COR-L47 (cell line): ENCODE measurements at regions not wholly inside any gene's neighbourhood (a gene's known extent, or its start where the extent isn't known, plus 50 kb on each side); places are given as distances from the start of the nearest gene placed in this dataset.

Experiments used
- DNase-seq: peaks from one replicate; lab custom pipeline; 2025; lab: John Stamatoyannopoulos, UW

DNA sequence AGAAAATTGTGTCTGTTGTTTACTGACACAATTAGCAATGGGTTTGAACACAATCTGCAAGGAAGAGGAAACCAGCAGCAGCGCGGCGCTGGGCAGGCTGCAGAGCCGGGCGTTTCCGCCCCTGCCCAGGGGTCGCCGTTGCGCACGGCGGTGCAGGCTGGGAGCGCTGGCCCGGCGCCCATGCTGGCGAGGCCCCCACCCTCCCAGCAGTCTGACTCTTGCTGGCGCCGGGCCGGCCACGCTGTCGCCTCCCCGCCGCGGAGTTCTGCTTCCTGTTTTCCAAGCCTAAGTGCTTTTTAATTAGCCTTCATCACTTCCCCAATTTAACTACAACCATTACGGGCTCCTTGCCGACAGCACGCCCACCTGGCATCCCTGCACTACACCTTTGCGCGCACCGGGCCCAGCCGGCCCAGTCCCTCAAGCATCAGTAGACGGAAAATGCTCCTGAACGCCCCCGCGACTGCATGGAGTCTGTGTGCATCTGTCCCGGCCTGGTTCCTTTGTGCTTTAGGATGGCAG lies 212.1 kb downstream of the GXYLT1 start:
- peak; percentile 98 for DNase-seq

DNA sequence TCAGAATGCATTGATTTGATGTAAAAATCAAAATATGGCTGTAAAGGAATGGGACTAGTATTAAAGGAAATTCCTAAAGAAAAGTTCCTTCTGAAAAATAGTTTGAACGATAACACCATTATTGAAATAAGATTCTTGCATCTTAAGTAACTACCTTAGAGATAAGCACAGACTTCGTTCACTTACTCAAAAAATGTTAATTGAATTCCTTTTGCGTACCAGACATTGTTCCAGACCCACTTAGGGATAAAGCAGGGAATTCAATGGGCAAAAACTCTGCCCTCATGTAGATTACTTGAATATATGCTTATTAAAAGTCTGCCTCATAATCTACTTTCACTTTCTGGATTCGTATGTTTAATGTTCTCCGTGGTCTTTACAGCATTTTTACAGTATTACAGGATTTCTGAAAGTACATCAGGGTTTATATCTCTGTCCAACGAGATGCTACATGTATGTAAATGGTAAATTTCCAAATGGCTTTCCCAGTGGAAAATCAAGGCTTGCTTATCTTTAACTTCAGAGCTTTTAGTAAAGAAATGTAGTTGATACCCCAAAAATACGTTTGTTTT lies 213.7 kb downstream of the GXYLT1 start:
- no peak for DNase-seq

DNA sequence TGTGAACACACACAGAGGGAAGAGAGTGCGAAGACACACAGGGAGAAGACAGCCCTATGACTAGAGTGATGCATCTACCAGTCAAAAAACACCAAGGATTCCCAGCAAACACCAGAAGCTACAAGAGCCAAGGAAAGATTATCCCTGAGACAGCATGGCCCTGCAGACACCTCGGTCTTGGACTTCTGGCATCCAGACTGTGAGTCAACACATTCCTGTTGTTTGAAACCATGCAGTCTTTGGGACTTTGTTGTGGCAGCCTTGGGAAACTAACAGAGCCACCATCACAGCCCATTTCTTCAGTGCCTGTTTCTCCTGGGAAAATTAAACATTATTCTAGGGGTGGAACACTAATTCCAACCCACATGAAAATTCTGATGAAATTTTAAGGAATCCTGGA lies 220.6 kb downstream of the GXYLT1 start:
- DNase-seq = no peak

DNA sequence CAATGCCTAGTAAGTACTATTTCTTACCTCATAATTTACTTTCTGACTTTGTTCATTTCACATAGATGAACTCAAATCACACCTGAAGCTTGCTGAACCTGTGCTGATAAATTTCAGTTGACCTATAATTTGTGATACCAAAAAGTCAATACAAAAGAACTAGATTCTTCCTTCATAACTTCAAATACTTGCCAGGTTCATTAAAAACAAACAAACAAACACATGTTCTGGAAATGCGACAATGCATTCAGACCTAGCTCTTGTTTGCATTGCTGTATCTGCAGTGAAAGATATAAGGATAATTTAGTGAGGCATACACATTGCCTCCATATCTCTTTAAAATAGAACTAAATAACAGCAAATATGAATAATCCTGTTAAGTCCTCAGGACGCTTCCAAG lies 221.3 kb downstream of the GXYLT1 start:
- no peak for DNase-seq

DNA sequence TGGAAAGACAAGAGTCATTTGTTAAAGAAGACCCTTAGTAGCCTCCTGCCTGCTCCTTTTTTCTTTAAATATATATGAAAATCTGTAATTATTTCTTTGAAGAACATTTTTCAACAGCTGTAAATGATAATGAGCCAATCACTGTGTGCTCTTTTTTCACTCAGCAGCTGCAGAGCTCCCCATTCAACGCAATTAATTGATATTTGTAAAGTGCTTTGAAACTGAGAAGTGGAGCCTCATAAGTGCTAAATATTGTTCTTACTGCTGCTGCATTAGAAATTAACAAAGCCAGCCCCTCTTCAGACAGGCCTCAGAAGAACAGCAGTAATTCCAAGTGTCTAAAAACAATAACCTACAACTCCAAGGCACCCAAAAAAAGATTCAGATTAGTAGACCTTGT lies 224.3 kb downstream of the GXYLT1 start:
- peak; percentile 71 for DNase-seq

DNA sequence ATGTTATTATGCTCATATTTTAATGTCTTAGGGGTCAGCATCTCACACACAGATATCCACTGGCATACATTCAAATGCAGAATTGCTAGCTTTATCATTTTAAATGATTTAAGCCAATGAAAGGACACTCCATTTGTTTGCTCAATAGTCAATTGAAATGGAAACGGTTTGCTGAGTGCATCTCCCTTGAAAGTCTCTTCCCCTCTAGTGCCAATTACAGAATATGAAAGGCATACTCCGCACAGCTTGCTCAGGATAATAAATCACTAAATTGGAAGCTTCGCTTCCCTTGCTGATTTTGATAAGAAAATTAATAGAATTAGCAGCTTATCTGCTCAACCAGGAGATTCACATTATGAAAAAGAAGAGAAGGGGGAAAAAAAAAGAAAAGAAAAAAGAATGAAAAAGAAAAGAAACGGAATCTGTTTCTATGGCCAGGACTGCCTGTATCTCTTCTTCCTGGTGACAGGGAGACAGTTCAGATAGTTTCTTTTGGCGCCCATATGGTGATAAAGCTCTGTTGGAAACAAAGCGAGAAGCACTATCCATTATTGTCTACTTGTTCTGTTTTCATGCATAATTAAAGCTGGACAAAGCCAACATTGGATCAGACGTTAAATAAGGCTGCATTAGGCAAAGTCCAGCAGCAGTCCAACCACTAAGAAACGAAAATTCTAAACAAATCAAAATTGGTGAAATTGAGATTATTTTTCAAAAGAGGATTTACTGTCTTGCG lies 225.0 kb downstream of the GXYLT1 start:
- peak; percentile 83 for DNase-seq

DNA sequence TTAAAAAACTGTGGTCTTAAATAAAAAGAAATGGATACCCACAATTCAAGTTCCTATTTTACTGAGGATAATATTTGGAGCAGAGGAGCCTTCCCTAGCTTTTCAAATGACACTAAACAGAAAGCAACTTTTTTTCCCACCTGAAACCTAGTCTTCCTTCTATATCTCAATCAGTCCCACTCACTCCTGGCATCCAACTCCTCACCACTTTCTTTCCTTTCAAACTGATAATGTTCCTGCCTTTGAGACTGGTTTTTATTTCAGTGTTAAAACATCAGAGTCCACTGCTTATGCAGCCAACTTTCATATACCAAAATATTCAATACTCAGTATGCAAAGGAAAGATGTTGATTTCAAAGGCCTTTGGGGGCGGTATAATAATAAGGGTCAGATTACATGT lies 225.6 kb downstream of the GXYLT1 start:
- DNase-seq = no peak

DNA sequence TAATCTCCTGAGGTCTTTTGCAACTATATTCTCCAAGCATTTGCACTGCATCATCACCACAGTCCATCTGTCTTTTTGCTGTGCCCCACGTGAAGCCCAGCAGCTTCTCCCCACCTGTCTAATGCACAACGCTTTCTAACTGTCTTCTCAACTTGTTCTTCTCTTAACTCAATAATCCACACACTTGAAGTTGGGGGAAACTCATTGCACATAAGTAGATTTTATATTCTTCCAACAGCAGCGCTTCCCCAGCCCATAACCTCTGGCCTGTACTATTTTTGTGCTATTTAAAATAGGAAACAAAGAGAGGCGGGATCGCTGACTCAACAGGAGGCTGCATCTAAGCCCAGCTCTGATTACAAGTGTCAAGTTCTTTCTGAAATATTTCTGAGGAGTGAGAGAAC lies 226.7 kb downstream of the GXYLT1 start:
- DNase-seq = peak; percentile 54

DNA sequence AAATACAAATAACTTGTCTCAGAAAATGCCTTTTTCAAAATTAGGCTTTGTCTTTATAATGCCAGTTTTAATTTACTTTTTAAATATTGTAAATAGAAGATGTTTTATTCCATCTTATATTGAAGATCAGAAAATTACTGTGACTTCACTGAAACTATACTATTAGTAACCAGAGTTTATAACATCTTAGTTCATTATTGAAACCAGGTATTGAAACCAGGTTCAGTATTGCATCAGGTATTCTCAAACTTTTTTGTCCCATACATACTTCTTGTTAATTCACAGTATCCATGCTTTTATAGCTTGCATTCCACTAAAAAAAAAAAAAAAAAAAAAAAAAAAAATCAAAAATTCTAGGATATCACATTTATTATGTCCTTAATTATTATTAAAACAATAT lies 227.5 kb downstream of the GXYLT1 start:
- no peak for DNase-seq

DNA sequence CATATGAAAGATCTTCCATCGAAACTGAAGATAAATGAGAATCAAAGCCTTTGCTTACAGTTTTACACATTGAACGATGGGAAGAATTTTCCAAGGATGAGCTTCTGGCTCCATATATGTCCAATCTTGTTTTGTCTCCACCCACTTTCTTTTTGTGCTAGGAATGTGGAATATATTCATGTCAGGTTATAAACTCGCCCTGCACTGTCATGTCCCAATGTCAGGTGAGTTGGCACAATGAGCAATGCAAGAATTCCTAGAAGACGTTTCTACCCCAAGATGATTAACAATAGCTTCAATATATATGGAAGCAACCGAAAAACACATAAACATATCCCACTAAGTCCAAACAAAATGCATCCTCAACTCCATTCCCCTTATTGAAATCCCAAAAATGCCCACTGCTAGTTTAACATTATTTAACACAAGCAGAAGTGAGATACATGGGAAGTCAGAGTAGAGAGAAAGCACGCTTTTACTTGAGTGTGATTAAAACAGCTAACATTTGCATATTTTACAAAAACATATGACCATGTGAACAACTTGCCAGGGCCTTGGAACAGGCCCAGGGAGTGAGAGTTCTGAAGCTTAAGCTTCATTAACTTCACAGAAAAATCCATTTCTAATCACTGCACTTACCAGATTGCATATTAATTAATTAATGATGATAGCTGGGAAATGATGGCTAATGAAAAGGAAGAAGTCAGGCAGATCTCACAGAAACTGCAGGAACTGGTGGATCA lies 233.9 kb downstream of the GXYLT1 start:
- no peak for DNase-seq

DNA sequence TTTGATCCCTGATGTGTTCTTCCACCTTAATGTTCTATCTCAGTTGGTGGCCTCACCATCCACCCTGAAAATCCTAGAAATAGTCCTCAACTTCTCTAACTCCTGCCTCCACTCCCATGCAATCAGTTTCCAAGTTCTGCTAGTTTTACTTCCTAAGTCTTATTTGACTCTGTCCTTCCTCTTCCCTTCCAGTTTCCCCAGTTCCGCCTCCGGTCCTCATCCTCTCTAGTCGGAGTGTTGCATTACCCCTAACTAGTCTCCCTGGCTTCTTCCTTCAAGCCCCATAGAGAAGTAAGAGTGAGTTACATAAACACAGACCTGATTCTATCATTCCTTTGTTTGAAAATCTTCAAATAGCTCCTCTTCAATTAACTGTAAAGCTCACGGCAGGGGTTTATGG lies 236.5 kb downstream of the GXYLT1 start:
- peak; percentile 24 for DNase-seq

DNA sequence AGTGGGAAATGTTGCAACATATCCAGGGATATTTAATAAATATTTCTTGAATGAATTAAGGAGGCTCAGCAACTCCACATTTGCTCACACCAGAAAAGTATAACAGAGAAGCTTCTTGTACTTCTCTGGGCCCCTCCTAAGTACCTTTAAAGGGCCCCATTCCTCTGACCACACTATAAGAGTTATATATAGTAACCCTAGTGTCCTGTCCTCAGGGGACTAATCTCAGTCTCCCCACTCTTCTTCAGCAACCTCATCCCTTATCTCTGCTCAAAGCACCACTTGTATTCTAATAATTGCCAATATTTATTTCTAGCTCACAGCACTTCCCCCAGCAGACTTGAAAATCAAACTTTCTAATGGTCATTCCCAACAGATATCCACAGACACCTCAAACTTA lies 237.1 kb downstream of the GXYLT1 start:
- DNase-seq = no peak

DNA sequence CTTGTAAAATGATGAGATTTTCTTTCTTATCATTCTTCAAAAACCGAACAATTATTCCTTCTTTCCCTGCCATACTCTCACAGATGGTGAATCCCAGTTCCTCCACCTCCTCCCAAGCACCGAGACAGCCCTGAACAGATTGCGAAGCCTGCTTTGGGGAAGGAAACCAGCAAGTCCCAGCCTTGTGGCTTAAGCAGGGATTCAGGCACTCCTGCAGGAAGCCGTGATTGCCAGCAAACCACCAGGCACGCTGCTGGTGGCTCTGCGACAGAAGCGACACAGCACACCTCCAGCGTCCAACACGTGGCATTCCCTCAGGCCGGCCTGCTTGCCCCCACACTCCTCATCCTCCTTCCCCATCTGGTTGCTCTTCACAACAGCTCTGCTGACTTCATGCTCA lies 237.7 kb downstream of the GXYLT1 start:
- DNase-seq = no peak

DNA sequence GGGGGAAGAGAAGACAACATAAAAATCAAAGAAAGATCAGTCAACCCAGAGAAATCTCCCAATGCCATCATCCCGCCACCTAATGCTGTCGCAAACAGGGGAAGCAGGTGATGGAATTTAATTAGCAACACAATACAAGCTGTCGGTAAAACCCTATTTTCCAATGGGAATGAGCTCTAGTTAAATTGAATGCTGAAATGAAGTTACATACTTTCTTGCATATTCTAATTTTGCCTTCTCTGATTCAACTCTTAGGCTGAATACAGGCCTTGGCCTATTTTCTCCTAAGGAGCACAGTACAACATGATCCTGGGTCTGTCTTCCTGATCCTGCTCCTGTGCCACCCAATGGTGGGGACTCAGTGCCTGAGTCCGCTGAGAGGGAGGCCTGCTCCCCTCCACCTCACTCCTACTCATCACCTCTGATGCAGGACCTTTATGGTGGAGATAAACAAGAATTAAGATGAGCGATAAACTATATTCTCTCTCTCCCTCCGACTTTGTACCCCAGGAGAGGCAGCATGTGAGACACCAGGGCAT lies 238.8 kb downstream of the GXYLT1 start:
- no peak for DNase-seq

DNA sequence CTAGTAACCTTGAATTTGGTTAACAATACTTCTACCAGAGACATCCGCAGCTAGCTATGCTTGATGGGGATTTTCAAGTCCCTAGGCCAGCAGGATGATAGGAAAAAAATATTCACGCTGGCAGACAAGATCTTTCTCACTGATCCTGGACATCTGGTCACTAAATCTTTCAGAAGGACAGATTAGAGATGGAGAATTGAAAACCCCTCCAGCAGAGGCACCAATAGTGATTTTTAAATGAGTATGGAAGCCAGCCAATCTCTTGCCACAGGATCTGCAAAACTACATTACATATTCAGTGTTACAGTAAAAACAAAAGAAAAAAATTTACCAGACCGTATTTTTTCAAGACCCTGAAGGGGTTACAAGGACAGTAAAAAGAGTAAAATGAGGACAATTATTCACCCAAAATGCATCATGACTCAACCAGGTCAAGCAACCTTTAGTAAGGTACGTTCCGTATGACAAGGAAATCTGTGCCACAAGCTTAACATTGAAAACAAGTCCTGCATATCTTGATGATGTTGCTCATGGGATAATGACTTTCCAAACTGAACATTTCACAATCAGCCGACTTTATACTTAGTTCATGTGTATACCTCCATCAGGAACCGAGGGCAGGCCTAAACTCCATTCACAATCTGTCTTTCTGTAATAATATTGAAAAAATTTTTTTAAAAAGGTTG lies 239.5 kb downstream of the GXYLT1 start:
- no peak for DNase-seq

DNA sequence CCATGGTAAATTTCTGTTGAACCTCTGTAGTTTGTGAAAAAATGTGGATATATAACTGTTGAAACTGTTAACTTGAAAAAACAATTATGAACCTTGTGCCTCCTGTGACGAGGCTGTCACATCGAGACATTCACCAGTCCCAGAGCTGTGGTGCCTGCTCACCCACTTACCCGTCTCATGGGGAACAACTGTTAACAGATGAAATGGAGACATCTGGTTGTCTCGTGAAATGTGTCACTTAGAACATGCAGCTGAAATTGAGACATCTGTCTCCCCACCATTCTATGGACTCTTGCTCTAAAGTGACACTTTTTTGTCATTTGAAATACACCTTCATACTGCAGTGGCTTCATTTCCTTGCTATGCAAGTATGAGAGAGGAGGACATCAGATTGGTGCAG lies 240.6 kb downstream of the GXYLT1 start:
- no peak for DNase-seq

DNA sequence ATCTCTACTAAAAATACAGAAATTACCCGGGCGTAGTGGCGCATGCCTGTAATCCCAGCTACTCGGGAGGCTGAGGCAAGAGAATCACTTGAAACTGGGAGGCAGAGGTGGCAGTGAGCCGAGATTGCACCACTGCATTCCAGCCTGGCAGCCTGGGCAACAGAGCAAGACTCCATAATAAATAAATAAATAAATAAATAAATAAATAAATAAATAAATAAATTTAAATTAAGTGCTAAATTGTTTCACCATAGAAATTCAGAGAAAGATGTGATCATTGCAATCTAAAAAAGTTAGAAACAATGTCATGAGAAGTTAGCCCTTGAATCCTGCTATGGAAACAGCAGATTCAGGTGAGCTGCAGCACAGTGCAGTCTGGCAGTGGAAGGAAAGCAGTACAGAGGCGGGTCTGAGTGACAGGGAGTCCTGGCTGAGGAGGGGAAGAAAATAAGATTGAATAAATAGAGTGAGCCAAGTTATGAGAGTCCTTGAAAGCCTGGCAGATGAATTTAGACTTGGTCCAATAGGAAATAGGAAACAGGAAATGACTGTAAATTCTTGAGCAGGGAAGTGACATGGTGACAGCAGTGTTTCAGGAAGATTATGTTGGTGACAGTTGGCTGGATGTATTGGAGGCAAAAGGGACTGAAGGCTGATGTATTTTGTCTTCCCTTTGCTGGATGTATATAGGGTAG lies 241.5 kb downstream of the GXYLT1 start:
- DNase-seq = no peak

DNA sequence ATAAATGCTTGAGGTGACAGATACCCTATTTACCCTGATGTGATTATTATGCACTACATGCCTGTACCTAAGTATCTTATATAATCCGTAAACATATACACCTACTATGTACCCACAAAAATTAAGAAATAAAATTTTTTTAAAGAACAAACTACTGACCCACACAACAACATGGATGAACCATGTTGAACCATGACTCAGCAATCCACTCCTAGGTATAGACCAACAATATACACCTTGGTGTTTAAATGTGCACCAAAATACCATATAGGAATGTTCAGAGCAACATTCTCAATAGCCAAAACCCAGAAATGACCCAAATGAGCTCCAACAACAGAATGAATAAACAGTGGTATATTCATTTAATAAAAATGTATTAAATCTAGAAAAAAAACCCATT lies 245.1 kb downstream of the GXYLT1 start:
- no peak for DNase-seq

DNA sequence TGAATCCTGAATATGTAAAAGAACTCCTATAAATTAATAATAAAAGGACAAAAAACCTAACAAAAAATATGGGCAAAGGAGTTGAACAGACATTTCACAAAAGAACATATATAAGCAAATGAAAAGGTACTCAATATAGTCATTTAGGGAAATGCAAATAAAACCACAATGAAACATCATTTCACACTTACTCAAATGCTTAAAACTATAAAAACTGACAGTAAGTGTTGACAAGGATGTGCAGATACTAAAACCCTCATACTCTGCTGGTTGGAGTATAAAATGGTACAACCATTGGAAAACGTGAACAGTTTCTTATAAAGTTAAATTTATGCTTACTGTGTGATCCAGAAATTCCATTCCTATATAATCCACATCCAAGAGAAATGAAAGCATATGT lies 247.1 kb downstream of the GXYLT1 start:
- DNase-seq = no peak

DNA sequence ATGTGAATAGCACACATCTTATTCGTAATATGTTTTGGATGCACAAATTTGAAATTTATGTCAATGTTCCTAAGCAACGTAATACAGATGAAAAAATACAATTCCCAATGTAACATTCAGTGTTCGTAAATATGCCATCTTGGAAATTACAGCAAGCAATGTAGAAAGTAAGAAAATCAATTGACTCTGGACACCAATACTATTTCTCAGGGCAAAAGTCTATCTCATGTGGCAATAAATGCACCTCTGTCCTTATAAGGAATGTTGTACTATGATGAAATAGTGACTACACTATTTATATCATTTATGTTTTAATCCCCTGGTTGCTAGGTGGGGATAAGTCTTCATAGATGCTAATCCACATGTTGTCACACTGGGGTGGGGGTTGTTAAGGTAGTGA lies 251.2 kb downstream of the GXYLT1 start:
- DNase-seq = no peak

DNA sequence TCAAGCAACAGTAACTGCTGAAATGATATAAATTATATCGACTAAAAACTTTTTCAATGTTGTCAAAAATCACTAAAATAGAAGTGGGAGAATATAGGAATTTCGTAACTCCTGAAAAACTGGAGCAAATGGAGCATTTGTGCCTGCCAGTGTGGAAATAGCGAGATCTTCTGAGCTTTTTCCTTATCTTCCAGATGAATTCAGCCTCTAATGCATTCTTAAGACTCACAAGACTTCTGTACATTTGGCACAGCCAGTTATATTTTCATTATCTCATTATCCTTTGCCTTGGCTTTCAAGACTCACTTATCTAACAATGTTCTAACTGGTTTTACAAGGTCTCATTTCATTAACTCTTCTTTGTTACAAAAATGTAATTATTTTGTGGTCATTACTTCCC lies 252.4 kb downstream of the GXYLT1 start:
- no peak for DNase-seq

DNA sequence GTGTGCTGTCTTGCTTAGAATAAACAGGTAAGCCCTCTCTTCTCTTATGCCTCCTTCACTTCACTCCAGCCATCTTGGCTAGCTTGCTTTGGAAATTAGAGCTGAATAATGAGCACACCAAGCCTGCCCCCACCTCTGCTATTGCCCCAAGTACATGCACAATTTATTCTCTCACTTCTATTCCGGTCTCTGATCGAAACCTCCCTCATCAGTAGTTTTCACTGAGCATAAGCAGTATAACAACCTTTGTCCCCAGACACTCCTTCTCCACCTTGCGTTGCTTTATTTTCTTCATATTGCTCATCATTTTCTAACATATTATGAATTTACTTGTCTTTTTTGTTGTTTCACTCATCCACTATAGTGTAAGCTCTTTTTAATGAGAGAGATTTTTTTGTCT lies 253.4 kb downstream of the GXYLT1 start:
- DNase-seq = no peak
